Suprapubic skin (tissue), 4 donors: ENCODE measurements at regions not wholly inside any gene's neighbourhood (a gene's known extent, or its start where the extent isn't known, plus 50 kb on each side); places are given as distances from the start of the nearest gene placed in this dataset.

Source experiments
- CTCF ChIP-seq, 2 donors: fragments of 200-600 bp in 1 of 2; fragments of 450-650 bp in 1 of 2; sonication (generic) in 1 of 2; IDR thresholded peaks; one replicate each; pipeline ENCODE4 v1.5.1; 2016 to 2019; ENCODE audit warnings: antibody characterized with exemption in 2 of 2, mild to moderate bottlenecking in 1 of 2, moderate library complexity in 1 of 2
- EP300 ChIP-seq: sonication (generic); formaldehyde crosslinking; IDR thresholded peaks from one replicate; pipeline ENCODE4 v1.6.1; 2017; ENCODE audit warnings: antibody characterized with exemption
- POLR2A ChIP-seq, 2 donors: fragments of 450-650 bp; IDR thresholded peaks; one replicate each; pipeline ENCODE4 v1.6.1; 2017; ENCODE audit warnings: antibody characterized with exemption in 2 of 2, mild to moderate bottlenecking in 2 of 2, moderate library complexity in 2 of 2
- POLR2AphosphoS5 ChIP-seq, 3 donors: sonication (generic); formaldehyde crosslinking; IDR thresholded peaks; one replicate each; pipeline ENCODE4 v1.6.1; 2017; ENCODE audit warnings: antibody characterized with exemption in 3 of 3

GRCh38 chr11:26035696-26036095, 296.2 kb upstream of the ANO3 start:
- TF ChIP-seq POLR2AphosphoS5 (IDR thresholded peaks at IDR 0.05) (no peak), CTCF (IDR thresholded peaks at IDR 0.05) (no peak), POLR2A (IDR thresholded peaks at IDR 0.05) (no peak), EP300 (no peak)
